WTC11 (cell line): ENCODE measurements at regions not wholly inside any gene's neighbourhood (a gene's known extent, or its start where the extent isn't known, plus 50 kb on each side); places are given as distances from the start of the nearest gene placed in this dataset.

Experiments used
- ATAC-seq: fragments of 200-7000 bp; cut with Tn5 transposase; 2 replicates; pipeline ENCODE4 v1.10.0; 2021; ENCODE audit warnings: mild to moderate bottlenecking, moderate library complexity
- CTCF ChIA-PET: fragments of 300-600 bp; sonication (Branson Sonifier 250); formaldehyde crosslinking; loops from one replicate; lab custom pipeline; 2021; ENCODE audit warnings: antibody characterized with exemption; lab: Charles Lee
- POLR2A ChIA-PET: fragments of 350-600 bp; sonication (Branson Sonifier 250); formaldehyde crosslinking; loops from one replicate; lab custom pipeline; 2021; ENCODE audit warnings: antibody characterized with exemption; lab: Charles Lee
- DNase-seq: peaks from one replicate; pipeline ENCODE4 v3.0.0; 2021; ENCODE audit warnings: low spot score
- H3K27ac Mint-ChIP-seq: 2 replicates; pipeline ENCODE4 v1.8.0; 2021; ENCODE audit warnings: mixed read lengths
- H3K27me3 Mint-ChIP-seq: 2 replicates; pipeline ENCODE4 v1.8.0; 2021; ENCODE audit warnings: low read depth, mild to moderate bottlenecking, moderate library complexity, mixed read lengths
- H3K36me3 Mint-ChIP-seq: 2 replicates; pipeline ENCODE4 v1.8.0; 2021; ENCODE audit warnings: mixed read lengths
- H3K4me1 Mint-ChIP-seq: 2 replicates; pipeline ENCODE4 v1.8.0; 2022; ENCODE audit warnings: mixed read lengths
- H3K4me3 Mint-ChIP-seq: 2 replicates; pipeline ENCODE4 v1.8.0; 2021; ENCODE audit warnings: mild to moderate bottlenecking, moderate library complexity, mixed read lengths
- H3K9me3 Mint-ChIP-seq: 2 replicates; pipeline ENCODE4 v1.8.0; 2021; ENCODE audit warnings: mixed read lengths
- ATF2 ChIP-seq: sonication (generic); formaldehyde crosslinking; IDR thresholded peaks from 2 replicates; pipeline ENCODE4 v1.8.1; 2022; ENCODE audit warnings: low read depth, missing genetic modification reagents, borderline replicate concordance
- ATF3 ChIP-seq: sonication (generic); formaldehyde crosslinking; conservative IDR thresholded peaks from 2 replicates; pipeline ENCODE4 v1.8.1; 2022; ENCODE audit warnings: mild to moderate bottlenecking, missing genetic modification reagents
- CDX4 ChIP-seq: fragments of 250-450 bp; sonication (Bioruptor Pico); IDR thresholded peaks from 2 replicates; pipeline ENCODE4 v1.9.0; 2021; ENCODE audit warnings: moderate library complexity, mild to moderate bottlenecking, inconsistent platforms, borderline replicate concordance
- EMX1 ChIP-seq: fragments of 250-450 bp; sonication (Bioruptor Pico); IDR thresholded peaks from 2 replicates; pipeline ENCODE4 v1.8.0; 2021; ENCODE audit warnings: mild to moderate bottlenecking
- ERG ChIP-seq: fragments of 250-450 bp; sonication (Bioruptor Pico); IDR thresholded peaks from 2 replicates; pipeline ENCODE4 v1.8.0; 2021; ENCODE audit warnings: mild to moderate bottlenecking
- ESRRA ChIP-seq: sonication (generic); formaldehyde crosslinking; IDR thresholded peaks from 2 replicates; pipeline ENCODE4 v1.8.1; 2022; ENCODE audit warnings: mild to moderate bottlenecking, missing genetic modification reagents, borderline replicate concordance
- ETV6 ChIP-seq: sonication (generic); formaldehyde crosslinking; IDR thresholded peaks from 2 replicates; pipeline ENCODE4 v1.8.1; 2022; ENCODE audit warnings: mild to moderate bottlenecking, missing genetic modification reagents
- GRHL2 ChIP-seq: fragments of 250-450 bp; sonication (Bioruptor Pico); IDR thresholded peaks from 2 replicates; pipeline ENCODE4 v1.8.0; 2022; ENCODE audit warnings: mild to moderate bottlenecking, moderate library complexity; ENCODE audit not compliant: insufficient replicate concordance, severe bottlenecking
- GTF2I ChIP-seq: fragments of 250-450 bp; sonication (Bioruptor Pico); conservative IDR thresholded peaks from 2 replicates; pipeline ENCODE4 v1.4.0; 2021; ENCODE audit warnings: mild to moderate bottlenecking
- HMGA2 ChIP-seq: fragments of 250-450 bp; sonication (Bioruptor Pico); IDR thresholded peaks from 2 replicates; pipeline ENCODE4 v1.4.0; 2021; ENCODE audit warnings: mild to moderate bottlenecking, moderate library complexity
- MYBL2 ChIP-seq: sonication (generic); formaldehyde crosslinking; IDR thresholded peaks from 2 replicates; pipeline ENCODE4 v1.8.1; 2023; ENCODE audit warnings: mild to moderate bottlenecking, moderate library complexity, missing genetic modification reagents
- NFATC4 ChIP-seq: fragments of 250-450 bp; sonication (Bioruptor Pico); IDR thresholded peaks from 2 replicates; pipeline ENCODE4 v1.9.0; 2021; ENCODE audit warnings: mild to moderate bottlenecking
- NFYB ChIP-seq: sonication (generic); formaldehyde crosslinking; conservative IDR thresholded peaks from 2 replicates; pipeline ENCODE4 v1.8.0; 2022; ENCODE audit warnings: low read depth, missing genetic modification reagents
- NR1H2 ChIP-seq: sonication (generic); formaldehyde crosslinking; IDR thresholded peaks from 2 replicates; pipeline ENCODE4 v1.9.0; 2021; ENCODE audit warnings: mild to moderate bottlenecking, moderate library complexity, missing genetic modification reagents
- SMAD4 ChIP-seq: sonication (generic); formaldehyde crosslinking; IDR thresholded peaks from 2 replicates; pipeline ENCODE4 v1.8.0; 2022; ENCODE audit warnings: mild to moderate bottlenecking, missing genetic modification reagents
- TCF7 ChIP-seq: sonication (generic); formaldehyde crosslinking; IDR thresholded peaks from 2 replicates; pipeline ENCODE4 v1.8.0; 2022; ENCODE audit warnings: mild to moderate bottlenecking, low read depth, missing genetic modification reagents, moderate library complexity
- ZNF121 ChIP-seq: sonication (generic); formaldehyde crosslinking; IDR thresholded peaks from 2 replicates; pipeline ENCODE4 v1.8.0; 2023; ENCODE audit warnings: missing genetic modification reagents
- ZNF138 ChIP-seq: sonication (generic); formaldehyde crosslinking; conservative IDR thresholded peaks from 2 replicates; pipeline ENCODE4 v1.8.1; 2022; ENCODE audit warnings: mild to moderate bottlenecking, moderate library complexity, missing genetic modification reagents
- ZNF232 ChIP-seq: sonication (generic); formaldehyde crosslinking; IDR thresholded peaks from 2 replicates; pipeline ENCODE4 v1.8.0; 2022; ENCODE audit warnings: mild to moderate bottlenecking, missing genetic modification reagents
- ZNF263 ChIP-seq: sonication (generic); formaldehyde crosslinking; IDR thresholded peaks from 2 replicates; pipeline ENCODE4 v1.8.1; 2022; ENCODE audit warnings: low read depth, mild to moderate bottlenecking, moderate library complexity, missing genetic modification reagents
- ZNF396 ChIP-seq: fragments of 250-450 bp; sonication (Bioruptor Pico); IDR thresholded peaks from 2 replicates; pipeline ENCODE4 v1.8.0; 2021; ENCODE audit warnings: mild to moderate bottlenecking, moderate library complexity, borderline replicate concordance
- ZNF416 ChIP-seq: fragments of 250-450 bp; sonication (Bioruptor Pico); IDR thresholded peaks from 2 replicates; pipeline ENCODE4 v1.9.0; 2021; ENCODE audit warnings: mild to moderate bottlenecking, inconsistent platforms
- ZNF423 ChIP-seq: fragments of 250-450 bp; sonication (Bioruptor Pico); IDR thresholded peaks from 2 replicates; pipeline ENCODE4 v2.1.2; 2022; ENCODE audit warnings: mild to moderate bottlenecking, moderate library complexity
- TF ChIP-seq, protein P1 (sequence below): sonication (generic); formaldehyde crosslinking; IDR thresholded peaks from 2 replicates; pipeline ENCODE4 v1.8.1; 2022; ENCODE audit warnings: mild to moderate bottlenecking, missing genetic modification reagents, moderate library complexity, borderline replicate concordance
- TF ChIP-seq, protein P2 (sequence below): fragments of 250-450 bp; sonication (Bioruptor Pico); IDR thresholded peaks from 2 replicates; pipeline ENCODE4 v1.9.0; 2021; ENCODE audit warnings: mild to moderate bottlenecking
- TF ChIP-seq, protein P3 (sequence below): sonication (generic); formaldehyde crosslinking; IDR thresholded peaks from 2 replicates; pipeline ENCODE4 v1.8.1; 2023; ENCODE audit warnings: mild to moderate bottlenecking, missing genetic modification reagents
- TF ChIP-seq, protein P4 (sequence below): sonication (generic); formaldehyde crosslinking; IDR thresholded peaks from 2 replicates; pipeline ENCODE4 v1.8.1; 2022; ENCODE audit warnings: mild to moderate bottlenecking, moderate library complexity, missing genetic modification reagents
- TF ChIP-seq, protein P5 (sequence below): sonication (generic); formaldehyde crosslinking; IDR thresholded peaks from 2 replicates; pipeline ENCODE4 v1.8.1; 2023; ENCODE audit warnings: mild to moderate bottlenecking, missing genetic modification reagents, moderate library complexity

DNA sequence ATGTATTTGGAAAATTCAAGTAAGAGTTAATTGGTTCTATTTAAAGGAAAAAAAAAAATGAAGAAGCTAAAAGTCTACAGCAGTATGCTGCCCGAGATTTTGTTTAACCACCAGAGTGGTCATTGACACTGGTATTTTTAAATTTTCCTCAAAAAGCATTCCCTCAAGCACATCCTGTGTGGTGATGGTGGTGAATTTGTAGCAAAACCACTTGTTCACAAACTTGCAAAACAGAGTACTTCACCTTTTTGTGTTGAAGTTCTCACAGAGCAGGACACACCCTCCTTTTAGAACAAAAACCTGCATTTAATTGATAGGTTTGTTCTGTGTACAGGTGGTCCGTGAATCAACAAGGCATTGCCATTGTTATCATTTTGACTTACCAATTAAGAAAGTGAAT, 374.2 kb downstream of the EFNA5 start:
- no peak overlapping the region for H3K4me3 Mint-ChIP-seq
- CTCF ChIA-PET: interaction anchor here (0.8 kb wide), 1 partner anchor 276 kb away, joined by 3 read pairs; no protein-coding TSS in a partner anchor
- ATAC-seq (no peak), DNase-seq (no peak)
- POLR2A ChIA-PET: no interaction called here
- no peak for TF ChIP-seq ZNF396
- no peak for TF ChIP-seq ETV6
- no peak for TF ChIP-seq ZNF121 (CRISPR knock-in tag)
- no peak for TF ChIP-seq HMGA2
- TF ChIP-seq, protein P1, sequence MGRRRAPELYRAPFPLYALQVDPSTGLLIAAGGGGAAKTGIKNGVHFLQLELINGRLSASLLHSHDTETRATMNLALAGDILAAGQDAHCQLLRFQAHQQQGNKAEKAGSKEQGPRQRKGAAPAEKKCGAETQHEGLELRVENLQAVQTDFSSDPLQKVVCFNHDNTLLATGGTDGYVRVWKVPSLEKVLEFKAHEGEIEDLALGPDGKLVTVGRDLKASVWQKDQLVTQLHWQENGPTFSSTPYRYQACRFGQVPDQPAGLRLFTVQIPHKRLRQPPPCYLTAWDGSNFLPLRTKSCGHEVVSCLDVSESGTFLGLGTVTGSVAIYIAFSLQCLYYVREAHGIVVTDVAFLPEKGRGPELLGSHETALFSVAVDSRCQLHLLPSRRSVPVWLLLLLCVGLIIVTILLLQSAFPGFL: no peak
- TF ChIP-seq, protein P2, sequence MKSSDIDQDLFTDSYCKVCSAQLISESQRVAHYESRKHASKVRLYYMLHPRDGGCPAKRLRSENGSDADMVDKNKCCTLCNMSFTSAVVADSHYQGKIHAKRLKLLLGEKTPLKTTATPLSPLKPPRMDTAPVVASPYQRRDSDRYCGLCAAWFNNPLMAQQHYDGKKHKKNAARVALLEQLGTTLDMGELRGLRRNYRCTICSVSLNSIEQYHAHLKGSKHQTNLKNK (CRISPR knock-in tag): no peak
- TF ChIP-seq ZNF232 (CRISPR knock-in tag): no peak
- TF ChIP-seq ATF2 (CRISPR knock-in tag): no peak
- TF ChIP-seq MYBL2 (CRISPR knock-in tag): no peak
- no peak for TF ChIP-seq ZNF263
- TF ChIP-seq CDX4 (CRISPR knock-in tag): no peak
- TF ChIP-seq, protein P3, sequence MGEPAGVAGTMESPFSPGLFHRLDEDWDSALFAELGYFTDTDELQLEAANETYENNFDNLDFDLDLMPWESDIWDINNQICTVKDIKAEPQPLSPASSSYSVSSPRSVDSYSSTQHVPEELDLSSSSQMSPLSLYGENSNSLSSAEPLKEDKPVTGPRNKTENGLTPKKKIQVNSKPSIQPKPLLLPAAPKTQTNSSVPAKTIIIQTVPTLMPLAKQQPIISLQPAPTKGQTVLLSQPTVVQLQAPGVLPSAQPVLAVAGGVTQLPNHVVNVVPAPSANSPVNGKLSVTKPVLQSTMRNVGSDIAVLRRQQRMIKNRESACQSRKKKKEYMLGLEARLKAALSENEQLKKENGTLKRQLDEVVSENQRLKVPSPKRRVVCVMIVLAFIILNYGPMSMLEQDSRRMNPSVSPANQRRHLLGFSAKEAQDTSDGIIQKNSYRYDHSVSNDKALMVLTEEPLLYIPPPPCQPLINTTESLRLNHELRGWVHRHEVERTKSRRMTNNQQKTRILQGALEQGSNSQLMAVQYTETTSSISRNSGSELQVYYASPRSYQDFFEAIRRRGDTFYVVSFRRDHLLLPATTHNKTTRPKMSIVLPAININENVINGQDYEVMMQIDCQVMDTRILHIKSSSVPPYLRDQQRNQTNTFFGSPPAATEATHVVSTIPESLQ (CRISPR knock-in tag): no peak
- TF ChIP-seq GRHL2 (CRISPR knock-in tag): no peak
- no peak for TF ChIP-seq ZNF138 (CRISPR knock-in tag)
- TF ChIP-seq SMAD4 (CRISPR knock-in tag): no peak
- no peak for TF ChIP-seq NR1H2 (CRISPR knock-in tag)
- no peak for TF ChIP-seq NFATC4 (CRISPR knock-in tag)
- TF ChIP-seq ERG: no peak
- H3K36me3 Mint-ChIP-seq: no peaks in the 10 kb centered on the region
- no peak overlapping the region for H3K27ac Mint-ChIP-seq
- H3K27me3 Mint-ChIP-seq: no peaks in the 10 kb centered on the region
- H3K4me1 Mint-ChIP-seq: peaks cover 24% of the 10 kb centered on the region
- peaks cover 5% of the 10 kb centered on the region for H3K9me3 Mint-ChIP-seq

DNA sequence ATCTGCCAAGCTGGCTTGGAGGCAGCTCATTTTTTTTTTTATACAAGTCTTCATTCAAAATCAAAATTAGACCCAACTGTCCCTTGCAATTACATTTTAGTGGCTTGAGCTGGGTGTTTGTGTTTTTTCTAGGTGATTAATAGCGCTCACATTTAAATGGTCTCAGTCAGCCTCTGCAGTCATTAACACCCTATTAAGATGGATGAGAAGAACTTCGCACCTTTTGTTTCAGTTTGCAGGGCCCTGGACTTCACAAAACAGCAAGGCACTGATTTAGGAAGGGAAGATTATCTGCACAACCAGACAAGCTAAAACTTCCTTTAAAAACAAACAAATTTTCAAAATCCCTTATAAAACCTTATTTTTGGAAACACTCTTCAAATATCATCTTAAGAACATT, 374.8 kb downstream of the EFNA5 start:
- ChIA-PET CTCF (interaction anchor here (0.8 kb wide), 1 partner anchor 276 kb away, joined by 3 read pairs; no protein-coding TSS in a partner anchor), POLR2A (no interaction called here)
- no peak overlapping the region for H3K27ac Mint-ChIP-seq
- H3K4me3 Mint-ChIP-seq: no peak overlapping the region
- peaks cover 20% of the 10 kb centered on the region for H3K4me1 Mint-ChIP-seq
- H3K9me3 Mint-ChIP-seq: peaks cover 5% of the 10 kb centered on the region
- no peaks in the 10 kb centered on the region for H3K27me3 Mint-ChIP-seq
- ATAC-seq: no peak
- no peak for DNase-seq
- H3K36me3 Mint-ChIP-seq: no peaks in the 10 kb centered on the region
- TF ChIP-seq NFATC4 (CRISPR knock-in tag): no peak
- no peak for TF ChIP-seq ZNF416 (CRISPR knock-in tag)
- TF ChIP-seq, protein P2 (CRISPR knock-in tag): no peak
- TF ChIP-seq GTF2I (CRISPR knock-in tag): no peak
- no peak for TF ChIP-seq EMX1
- TF ChIP-seq NFYB: no peak
- TF ChIP-seq ATF3: no peak
- TF ChIP-seq, protein P4, sequence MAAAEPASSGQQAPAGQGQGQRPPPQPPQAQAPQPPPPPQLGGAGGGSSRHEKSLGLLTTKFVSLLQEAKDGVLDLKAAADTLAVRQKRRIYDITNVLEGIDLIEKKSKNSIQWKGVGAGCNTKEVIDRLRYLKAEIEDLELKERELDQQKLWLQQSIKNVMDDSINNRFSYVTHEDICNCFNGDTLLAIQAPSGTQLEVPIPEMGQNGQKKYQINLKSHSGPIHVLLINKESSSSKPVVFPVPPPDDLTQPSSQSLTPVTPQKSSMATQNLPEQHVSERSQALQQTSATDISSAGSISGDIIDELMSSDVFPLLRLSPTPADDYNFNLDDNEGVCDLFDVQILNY (CRISPR knock-in tag): no peak
- no peak for TF ChIP-seq TCF7
- TF ChIP-seq ETV6: no peak
- TF ChIP-seq HMGA2: no peak
- TF ChIP-seq ZNF263: no peak
- no peak for TF ChIP-seq ESRRA (CRISPR knock-in tag)
- TF ChIP-seq ZNF423 (CRISPR knock-in tag): no peak
- TF ChIP-seq, protein P5, sequence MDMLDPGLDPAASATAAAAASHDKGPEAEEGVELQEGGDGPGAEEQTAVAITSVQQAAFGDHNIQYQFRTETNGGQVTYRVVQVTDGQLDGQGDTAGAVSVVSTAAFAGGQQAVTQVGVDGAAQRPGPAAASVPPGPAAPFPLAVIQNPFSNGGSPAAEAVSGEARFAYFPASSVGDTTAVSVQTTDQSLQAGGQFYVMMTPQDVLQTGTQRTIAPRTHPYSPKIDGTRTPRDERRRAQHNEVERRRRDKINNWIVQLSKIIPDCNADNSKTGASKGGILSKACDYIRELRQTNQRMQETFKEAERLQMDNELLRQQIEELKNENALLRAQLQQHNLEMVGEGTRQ: no peak
- no peak for TF ChIP-seq ZNF232 (CRISPR knock-in tag)
